GM23338 (cell line): ENCODE measurements at regions not wholly inside any gene's neighbourhood (a gene's known extent, or its start where the extent isn't known, plus 50 kb on each side); places are given as distances from the start of the nearest gene placed in this dataset.
A peak's percentile ranks its signal among the peaks of the same experiment; 100 is the strongest.

Source experiments
- ATAC-seq: fragments of 200-7000 bp; cut with Tn5 transposase; 3 replicates; pipeline ENCODE4 v1.9.1; 2020
- DNase-seq: peaks from one replicate; pipeline ENCODE4 v3.0.0-alpha.2; 2015; ENCODE audit warnings: low spot score
- H2AFZ ChIP-seq: fragments of 200-600 bp; sonication (generic); 2 replicates; pipeline ENCODE4 v1.8.0; 2016; ENCODE audit warnings: antibody characterized with exemption, mild to moderate bottlenecking, moderate library complexity
- H3F3A ChIP-seq: fragments of 200-600 bp; sonication (generic); replicated peaks from 2 replicates; pipeline ENCODE4 v1.8.0; 2017; ENCODE audit warnings: antibody characterized with exemption, mixed run types, low read depth
- H3K27ac ChIP-seq: fragments of 200-600 bp; sonication (generic); 2 replicates; pipeline ENCODE4 v1.6.1; 2016; ENCODE audit warnings: low read depth
- H3K27me3 ChIP-seq: fragments of 200-600 bp; sonication (generic); 2 replicates; pipeline ENCODE4 v1.8.0; 2016; ENCODE audit warnings: mild to moderate bottlenecking, mixed run types, moderate library complexity; ENCODE audit not compliant: insufficient read depth
- H3K36me3 ChIP-seq: fragments of 200-600 bp; sonication (generic); 2 replicates; pipeline ENCODE4 v1.8.0; 2016; ENCODE audit warnings: mild to moderate bottlenecking; ENCODE audit not compliant: insufficient read depth
- H3K4me1 ChIP-seq: fragments of 200-600 bp; sonication (generic); 2 replicates; pipeline ENCODE4 v1.8.0; 2016; ENCODE audit warnings: mild to moderate bottlenecking, moderate library complexity; ENCODE audit not compliant: insufficient read depth
- H3K4me2 ChIP-seq: fragments of 200-600 bp; sonication (generic); 2 replicates; pipeline ENCODE4 v1.7.1; 2017; ENCODE audit warnings: mixed run types
- H3K4me3 ChIP-seq: fragments of 200-600 bp; sonication (generic); 2 replicates; pipeline ENCODE4 v1.6.1; 2016; ENCODE audit warnings: mixed run types
- H3K79me2 ChIP-seq: fragments of 200-600 bp; sonication (generic); replicated peaks from 2 replicates; pipeline ENCODE4 v1.8.0; 2017; ENCODE audit warnings: mild to moderate bottlenecking; ENCODE audit not compliant: insufficient read depth
- H3K9me2 ChIP-seq: fragments of 200-600 bp; sonication (generic); 2 replicates; pipeline ENCODE4 v1.8.0; 2017; ENCODE audit not compliant: insufficient read depth
- H4K20me1 ChIP-seq: fragments of 200-600 bp; sonication (generic); replicated peaks from 2 replicates; pipeline ENCODE4 v1.8.0; 2017; ENCODE audit warnings: mild to moderate bottlenecking; ENCODE audit not compliant: insufficient read depth
- H3K27ac Mint-ChIP-seq: 2 replicates; pipeline ENCODE4 v1.8.0; 2020; ENCODE audit warnings: inconsistent platforms, mild to moderate bottlenecking, moderate library complexity, mixed read lengths
- H3K27me3 Mint-ChIP-seq: 3 replicates; pipeline ENCODE4 v1.8.0; 2022; ENCODE audit warnings: low read depth, mild to moderate bottlenecking, moderate library complexity, mixed read lengths, inconsistent platforms; ENCODE audit not compliant: insufficient read depth, poor library complexity
- H3K36me3 Mint-ChIP-seq: 3 replicates; pipeline ENCODE4 v1.8.0; 2021; ENCODE audit warnings: low read depth, mild to moderate bottlenecking, inconsistent platforms, moderate library complexity, mixed read lengths
- H3K4me1 Mint-ChIP-seq: 3 replicates; pipeline ENCODE4 v1.8.0; 2020; ENCODE audit warnings: mild to moderate bottlenecking, inconsistent platforms, mixed read lengths
- H3K4me3 Mint-ChIP-seq: 3 replicates; pipeline ENCODE4 v1.8.0; 2021; ENCODE audit warnings: moderate library complexity, mild to moderate bottlenecking, inconsistent platforms, mixed read lengths
- H3K9me3 Mint-ChIP-seq: 3 replicates; pipeline ENCODE4 v1.8.0; 2020; ENCODE audit warnings: moderate library complexity, mild to moderate bottlenecking, inconsistent platforms, mixed read lengths
- CTCF ChIP-seq, 2 experiments: fragments of 200-600 bp in 1 of 2; sonication (generic) in 1 of 2; conservative IDR thresholded peaks; 2 replicates each; pipeline versions ENCODE4 v1.5.1 to v1.6.1; 2016 to 2017; ENCODE audit warnings: antibody characterized with exemption in 2 of 2, low read depth in 2 of 2, mild to moderate bottlenecking in 2 of 2, moderate library complexity in 1 of 2
- ETS1 ChIP-seq: IDR thresholded peaks from 2 replicates; pipeline ENCODE4 v1.6.1; 2016; ENCODE audit warnings: antibody characterized with exemption
- JUNB ChIP-seq: IDR thresholded peaks from one replicate; pipeline ENCODE4 v1.6.1; 2016; ENCODE audit warnings: antibody characterized with exemption; ENCODE audit not compliant: unreplicated experiment
- NANOG ChIP-seq: IDR thresholded peaks from 2 replicates; pipeline ENCODE4 v1.6.1; 2016; ENCODE audit warnings: antibody characterized with exemption, borderline replicate concordance
- REST ChIP-seq: IDR thresholded peaks from one replicate; pipeline ENCODE4 v1.6.1; 2018; ENCODE audit warnings: antibody characterized with exemption; ENCODE audit not compliant: unreplicated experiment
- ZNF462 ChIP-seq: fragments of 250-450 bp; sonication (Bioruptor Pico); IDR thresholded peaks from 2 replicates; pipeline ENCODE4 v1.5.0; 2020; ENCODE audit warnings: mild to moderate bottlenecking, moderate library complexity

- Histone ChIP-seq H3K4me3 (peak overlapping the region; percentile 30; the same call in 1 of the 2 replicates), H3K36me3 (no peaks in the 10 kb centered on the region), H3F3A (no peaks in the 10 kb centered on the region; the same call in none of the 2 replicates), H3K27ac (no peak overlapping the region), H3K9me2 (no peaks in the 10 kb centered on the region), H3K79me2 (0 out of 2 replicates have a peak, but pooled peaks cover 5% of the 10 kb centered on the region), H2AFZ (no peak overlapping the region), H3K27me3 (no peaks in the 10 kb centered on the region), H4K20me1 (no peaks in the 10 kb centered on the region), H3K4me1 (peaks cover 37% of the 10 kb centered on the region), H3K4me2 (peak overlapping the region; percentile 64; the same call in 1 of the 2 replicates)
- no peak overlapping the region for H3K27ac Mint-ChIP-seq
- peak; percentile 17 for ATAC-seq
- 0 out of 3 replicates have a peak overlapping the region, but pooled peaks have one; percentile 10 for H3K4me3 Mint-ChIP-seq
- TF ChIP-seq JUNB (no peak), ETS1 (no peak), ZNF462 (CRISPR knock-in tag) (no peak), REST (no peak), NANOG (no peak), CTCF (conservative IDR thresholded peaks at IDR 0.05; ENCODE audit: low read depth in 2 of 2) (no peak)
- no peaks in the 10 kb centered on the region; the same call in 2 of the 3 replicates for H3K9me3 Mint-ChIP-seq
- peaks cover 35% of the 10 kb centered on the region for H3K27me3 Mint-ChIP-seq
- H3K36me3 Mint-ChIP-seq, result peaks cover 5% of the 10 kb centered on the region; the same call in 2 of the 3 replicates
- DNase-seq, result peak; percentile 77
- peaks cover 70% of the 10 kb centered on the region for H3K4me1 Mint-ChIP-seq
These were observed 197.7 kb upstream of the CIBAR2 start for GRCh38 chr16:85309656-85310587.
